Mucosa of descending colon (tissue), 3 donors: ENCODE measurements at regions not wholly inside any gene's neighbourhood (a gene's known extent, or its start where the extent isn't known, plus 50 kb on each side); places are given as distances from the start of the nearest gene placed in this dataset.

ENCODE experiments used
- ATAC-seq: fragments of 200-7000 bp; cut with Tn5 transposase; one replicate; pipeline ENCODE4 v1.9.1; 2020; ENCODE audit warnings: mild to moderate bottlenecking, moderate library complexity
- DNase-seq, 3 donors: peaks; one replicate each; pipeline ENCODE4 v3.0.0-alpha.2; 2020
- H3K36me3 ChIP-seq: fragments of 200-600 bp; one replicate; pipeline ENCODE4 v1.8.0; 2021; ENCODE audit warnings: low read depth, mild to moderate bottlenecking
- H3K4me1 ChIP-seq: fragments of 200-600 bp; one replicate; pipeline ENCODE4 v1.8.0; 2021; ENCODE audit warnings: low read depth, mild to moderate bottlenecking
- H3K4me3 ChIP-seq: fragments of 200-600 bp; one replicate; pipeline ENCODE4 v1.8.0; 2021; ENCODE audit warnings: mild to moderate bottlenecking
- H3K9me3 ChIP-seq: fragments of 200-600 bp; one replicate; pipeline ENCODE4 v1.8.0; 2021; ENCODE audit warnings: mild to moderate bottlenecking
- intact Hi-C, 2 donors: fragments of 100-400 bp; cut with DNase I in 1 of 2; cut with micrococcal nuclease in 1 of 2; formaldehyde crosslinking; loops; one replicate each; pipeline versions ENCODE4 v1.11.0 to v1.11.1; 2022; cut with DNase I, micrococcal nuclease
- TF ChIP-seq, protein P1 (sequence below): fragments of 200-600 bp; IDR thresholded peaks from one replicate; pipeline ENCODE4 v1.8.0; 2022; ENCODE audit warnings: antibody characterized with exemption, mild to moderate bottlenecking
- donor health status: DM: no; HTN: no; CAD: no; lungs with moderate emphysema.
- donor health status: DM: no; HTN: no; CAD: no.
- donor health status: DM: no; HTN: yes; CAD: no.

DNA sequence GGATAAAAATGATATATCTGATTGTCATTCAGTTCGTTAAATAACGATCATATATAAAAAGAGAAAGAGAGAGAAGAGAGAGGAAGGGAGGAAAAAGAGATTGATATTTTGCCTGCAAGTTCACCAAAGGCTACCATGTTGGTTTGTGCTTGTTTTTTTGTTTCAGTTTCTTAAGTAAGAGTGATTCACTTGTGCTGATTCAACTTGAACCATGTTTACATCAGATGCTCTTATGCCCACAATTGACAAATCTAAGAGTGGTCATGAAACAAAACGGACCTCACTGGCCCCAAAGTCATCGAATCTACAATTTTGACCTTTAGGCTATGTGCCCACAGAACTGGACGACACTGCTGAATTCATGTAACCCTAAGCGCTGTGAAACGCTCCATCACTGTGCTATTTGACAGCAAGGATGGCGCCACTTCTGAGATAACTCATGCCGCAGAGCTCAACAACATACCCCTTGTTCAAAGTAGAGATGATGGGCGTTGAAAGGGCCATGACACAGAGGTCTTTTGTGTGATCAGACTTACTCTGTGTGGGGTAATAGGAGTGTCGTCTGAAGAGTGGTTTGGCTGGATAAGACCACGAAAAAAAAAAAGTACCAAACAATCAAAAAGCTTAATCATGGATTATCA, 481.4 kb downstream of the SETD4 start:
- H3K36me3 ChIP-seq = no peaks in the 10 kb centered on the region
- TF ChIP-seq, protein P1, sequence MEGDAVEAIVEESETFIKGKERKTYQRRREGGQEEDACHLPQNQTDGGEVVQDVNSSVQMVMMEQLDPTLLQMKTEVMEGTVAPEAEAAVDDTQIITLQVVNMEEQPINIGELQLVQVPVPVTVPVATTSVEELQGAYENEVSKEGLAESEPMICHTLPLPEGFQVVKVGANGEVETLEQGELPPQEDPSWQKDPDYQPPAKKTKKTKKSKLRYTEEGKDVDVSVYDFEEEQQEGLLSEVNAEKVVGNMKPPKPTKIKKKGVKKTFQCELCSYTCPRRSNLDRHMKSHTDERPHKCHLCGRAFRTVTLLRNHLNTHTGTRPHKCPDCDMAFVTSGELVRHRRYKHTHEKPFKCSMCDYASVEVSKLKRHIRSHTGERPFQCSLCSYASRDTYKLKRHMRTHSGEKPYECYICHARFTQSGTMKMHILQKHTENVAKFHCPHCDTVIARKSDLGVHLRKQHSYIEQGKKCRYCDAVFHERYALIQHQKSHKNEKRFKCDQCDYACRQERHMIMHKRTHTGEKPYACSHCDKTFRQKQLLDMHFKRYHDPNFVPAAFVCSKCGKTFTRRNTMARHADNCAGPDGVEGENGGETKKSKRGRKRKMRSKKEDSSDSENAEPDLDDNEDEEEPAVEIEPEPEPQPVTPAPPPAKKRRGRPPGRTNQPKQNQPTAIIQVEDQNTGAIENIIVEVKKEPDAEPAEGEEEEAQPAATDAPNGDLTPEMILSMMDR = no peak
- ATAC-seq (no peak), DNase-seq (no peak)
- no peaks in the 10 kb centered on the region for H3K9me3 ChIP-seq
- H3K4me1 ChIP-seq = no peaks in the 10 kb centered on the region
- intact Hi-C loops = no loop called here
- H3K4me3 ChIP-seq = no peak overlapping the region

DNA sequence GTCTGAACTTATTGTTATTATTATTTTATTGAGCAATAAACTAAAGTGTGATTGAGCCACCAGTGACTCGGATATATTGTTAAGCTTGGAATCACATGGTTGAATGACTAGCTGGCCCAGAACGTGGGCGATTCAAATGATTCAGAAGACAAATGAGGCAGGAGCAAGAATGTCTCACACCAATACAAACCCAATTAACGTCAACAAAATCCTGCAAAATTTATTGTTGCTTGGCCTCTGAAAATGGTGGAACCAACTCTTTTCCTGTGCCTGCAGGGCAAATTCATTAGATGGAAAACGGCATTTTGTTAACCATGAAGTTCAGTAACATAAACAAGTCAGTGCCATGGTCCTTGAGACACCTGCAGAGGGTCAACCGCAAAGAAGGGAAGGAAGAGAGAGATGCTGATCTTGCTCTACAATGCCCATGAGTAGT, 482.0 kb downstream of the SETD4 start:
- no peak for ATAC-seq
- no peaks in the 10 kb centered on the region for H3K36me3 ChIP-seq
- no peak overlapping the region for H3K4me3 ChIP-seq
- no peaks in the 10 kb centered on the region for H3K9me3 ChIP-seq
- intact Hi-C loops = no loop called here
- TF ChIP-seq, protein P1 = no peak
- no peaks in the 10 kb centered on the region for H3K4me1 ChIP-seq
- no peak for DNase-seq

DNA sequence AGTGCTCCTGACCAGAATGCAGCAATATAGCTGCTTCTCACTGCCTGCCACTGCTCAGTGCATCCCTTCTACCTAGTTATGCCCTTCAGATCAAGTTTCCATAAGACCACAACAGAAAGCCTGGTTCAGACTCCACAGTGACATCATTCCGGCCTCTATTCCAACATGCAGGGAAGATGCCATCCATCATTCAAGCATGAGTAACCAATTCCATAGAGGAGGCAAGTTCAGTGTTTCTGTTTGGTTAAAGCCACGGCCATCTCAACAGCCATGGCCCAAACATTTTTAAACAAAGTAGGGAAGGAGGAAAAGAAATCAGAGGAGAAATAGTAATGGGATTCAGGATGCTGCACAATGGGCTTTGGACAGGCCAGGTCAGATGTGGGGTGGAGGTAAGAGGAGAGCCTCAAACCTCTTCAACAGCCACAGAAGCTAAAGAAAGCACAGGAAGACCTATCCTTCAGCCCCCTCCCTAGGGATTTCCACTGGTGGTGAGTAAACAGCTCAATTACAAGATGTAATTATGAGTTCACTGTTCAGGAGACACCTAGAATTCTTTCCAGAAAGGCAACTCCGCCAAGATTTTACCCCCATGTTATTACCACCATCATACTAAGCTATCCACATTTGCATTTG, 484.9 kb downstream of the SETD4 start:
- Histone ChIP-seq H3K9me3 (no peaks in the 10 kb centered on the region), H3K4me3 (no peak overlapping the region), H3K36me3 (no peaks in the 10 kb centered on the region), H3K4me1 (no peaks in the 10 kb centered on the region)
- TF ChIP-seq, protein P1 = no peak
- DNase-seq = no peak
- intact Hi-C loops = no loop called here
- no peak for ATAC-seq

DNA sequence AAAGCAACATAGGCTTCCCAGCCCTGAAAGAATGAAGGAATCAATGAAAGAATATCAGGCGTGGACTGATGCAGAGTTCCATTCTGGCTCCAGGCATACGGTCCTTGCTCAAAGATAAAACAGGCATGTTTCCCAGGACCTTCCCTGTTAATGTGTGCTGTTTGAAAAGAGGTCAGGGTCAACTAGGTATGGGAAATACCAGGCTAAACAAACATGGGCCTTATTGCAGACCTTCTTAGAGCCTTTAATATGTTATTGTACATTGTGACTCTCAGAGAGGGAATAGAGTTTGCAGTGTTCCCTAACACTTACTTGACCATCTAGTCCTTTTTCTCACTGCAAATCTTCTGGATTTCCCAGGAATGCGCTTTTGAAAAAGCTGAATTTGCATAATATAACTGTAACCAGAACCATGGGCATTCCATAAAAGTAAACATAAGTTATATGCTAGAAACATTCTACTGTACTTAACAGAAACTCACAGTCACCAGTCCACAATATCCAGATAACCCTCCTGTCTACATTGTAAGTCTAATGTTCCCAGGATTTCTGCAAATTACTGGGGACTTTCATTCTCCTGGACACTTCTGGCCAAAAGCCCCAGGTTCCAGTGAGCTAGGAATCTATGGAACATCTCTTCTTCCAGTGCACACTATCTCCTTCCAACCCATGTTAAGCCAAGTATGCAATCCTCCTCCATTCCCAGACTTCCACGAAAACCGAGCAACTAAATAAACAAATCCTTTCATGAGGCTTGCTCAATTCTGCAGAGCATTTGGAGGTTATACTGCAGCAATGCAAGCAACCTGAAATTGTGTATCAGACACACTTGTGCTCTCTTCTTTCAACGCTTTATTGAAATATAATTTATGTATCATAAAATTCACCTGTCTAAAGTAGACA, 486.6 kb downstream of the SETD4 start:
- Histone ChIP-seq H3K36me3 (no peaks in the 10 kb centered on the region), H3K4me1 (no peaks in the 10 kb centered on the region), H3K4me3 (no peak overlapping the region), H3K9me3 (no peaks in the 10 kb centered on the region)
- TF ChIP-seq, protein P1 = no peak
- ATAC-seq (no peak), DNase-seq (no peak)
- intact Hi-C loops = no loop called here

DNA sequence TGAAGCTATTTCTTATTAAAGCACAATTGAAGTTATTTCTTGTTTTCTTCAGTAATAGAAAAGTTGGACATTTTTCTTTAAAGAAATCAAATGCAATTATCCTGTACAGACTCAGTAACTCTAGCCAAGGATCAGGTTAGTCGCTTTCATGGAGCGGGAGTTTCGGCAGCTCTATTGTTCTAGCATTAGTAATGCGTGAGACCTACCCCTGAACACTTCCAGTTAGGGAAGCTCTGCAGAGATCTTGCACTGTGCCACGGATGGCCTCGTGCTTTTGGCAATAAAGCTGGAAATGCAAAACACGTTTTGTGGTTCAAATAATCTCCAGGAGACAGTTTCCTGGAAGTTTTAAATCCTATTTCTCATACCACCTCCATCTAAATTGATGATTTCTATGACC, 488.4 kb downstream of the SETD4 start:
- DNase-seq (no peak), ATAC-seq (no peak)
- Histone ChIP-seq H3K4me1 (no peaks in the 10 kb centered on the region), H3K4me3 (no peak overlapping the region), H3K36me3 (no peaks in the 10 kb centered on the region), H3K9me3 (no peaks in the 10 kb centered on the region)
- TF ChIP-seq, protein P1 = no peak
- intact Hi-C loops = no loop called here
